Lower leg skin (tissue), 3 donors: ENCODE measurements at regions not wholly inside any gene's neighbourhood (a gene's known extent, or its start where the extent isn't known, plus 50 kb on each side); places are given as distances from the start of the nearest gene placed in this dataset.

Source experiments
- CTCF ChIP-seq, 3 donors: fragments of 450-650 bp; IDR thresholded peaks; one replicate each; pipeline ENCODE4 v1.5.1; 2016; ENCODE audit warnings: antibody characterized with exemption in 3 of 3, mild to moderate bottlenecking in 3 of 3, moderate library complexity in 2 of 3
- POLR2A ChIP-seq, 2 donors: fragments of 450-650 bp; IDR thresholded peaks; one replicate each; pipeline ENCODE4 v1.6.1; 2016 to 2017; ENCODE audit warnings: antibody characterized with exemption in 2 of 2, mild to moderate bottlenecking in 1 of 2, moderate library complexity in 1 of 2

DNA sequence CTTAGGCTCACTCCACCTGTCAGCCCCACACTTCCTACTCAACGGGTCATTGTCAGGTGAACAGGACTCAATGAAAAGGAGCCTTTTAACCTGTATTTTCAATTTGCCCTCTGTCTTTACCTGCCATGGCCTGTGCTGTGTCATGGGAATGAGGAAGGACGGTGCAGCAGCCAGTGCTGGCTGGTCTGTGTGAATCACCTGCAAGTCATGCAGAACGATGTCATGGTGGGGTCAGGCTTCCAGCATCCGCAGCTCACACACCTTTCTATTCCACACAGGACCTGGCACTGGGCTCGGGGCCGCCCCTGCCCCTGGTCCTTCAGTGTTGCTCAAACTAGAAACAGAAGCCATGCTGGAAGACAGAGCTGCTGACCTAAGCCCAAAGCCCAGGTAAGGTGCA is 188.7 kb upstream of the GMDS start:
- TF ChIP-seq POLR2A (IDR thresholded peaks at IDR 0.05) (no peak), CTCF (IDR thresholded peaks at IDR 0.05) (no peak)
